GM23248 (cell line): ENCODE measurements at regions not wholly inside any gene's neighbourhood (a gene's known extent, or its start where the extent isn't known, plus 50 kb on each side); places are given as distances from the start of the nearest gene placed in this dataset.

Source experiments
- DNase-seq: peaks from one replicate; pipeline ENCODE4 v3.0.0-alpha.2; 2015
- H2AFZ ChIP-seq: fragments of 200-600 bp; sonication (generic); 2 replicates; pipeline ENCODE4 v1.6.1; 2016; ENCODE audit warnings: antibody characterized with exemption
- H3F3A ChIP-seq: fragments of 200-600 bp; sonication (generic); 2 replicates; pipeline ENCODE4 v1.6.1; 2016; ENCODE audit warnings: mild to moderate bottlenecking, antibody characterized with exemption, mixed run types; ENCODE audit not compliant: insufficient read depth
- H3K27ac ChIP-seq: fragments of 200-600 bp; sonication (generic); 2 replicates; pipeline ENCODE4 v1.5.1; 2016; ENCODE audit warnings: mild to moderate bottlenecking
- H3K27me3 ChIP-seq: fragments of 200-600 bp; sonication (generic); replicated peaks from 2 replicates; pipeline ENCODE4 v1.6.1; 2016; ENCODE audit warnings: mild to moderate bottlenecking; ENCODE audit not compliant: insufficient read depth
- H3K36me3 ChIP-seq: fragments of 200-600 bp; sonication (generic); 2 replicates; pipeline ENCODE4 v1.6.1; 2016; ENCODE audit warnings: low read depth, mild to moderate bottlenecking
- H3K4me1 ChIP-seq: fragments of 200-600 bp; sonication (generic); 2 replicates; pipeline ENCODE4 v1.6.1; 2016; ENCODE audit warnings: mild to moderate bottlenecking; ENCODE audit not compliant: insufficient read depth
- H3K4me2 ChIP-seq: fragments of 200-600 bp; sonication (generic); one replicate; pipeline ENCODE4 v1.6.1; 2016; ENCODE audit warnings: mild to moderate bottlenecking; ENCODE audit not compliant: unreplicated experiment
- H3K4me3 ChIP-seq: fragments of 200-600 bp; sonication (generic); 2 replicates; pipeline ENCODE4 v1.5.1; 2016; ENCODE audit warnings: mild to moderate bottlenecking
- H3K79me2 ChIP-seq: fragments of 200-600 bp; sonication (generic); 2 replicates; pipeline ENCODE4 v1.6.1; 2016; ENCODE audit warnings: mild to moderate bottlenecking; ENCODE audit not compliant: insufficient read depth
- H3K9ac ChIP-seq: fragments of 200-600 bp; sonication (generic); 2 replicates; pipeline ENCODE4 v1.6.1; 2016; ENCODE audit warnings: mild to moderate bottlenecking
- H3K9me2 ChIP-seq: fragments of 200-600 bp; sonication (generic); 2 replicates; pipeline ENCODE4 v1.6.1; 2016; ENCODE audit warnings: mixed run types, mild to moderate bottlenecking, moderate library complexity; ENCODE audit not compliant: insufficient read depth
- H3K9me3 ChIP-seq: fragments of 200-600 bp; sonication (generic); one replicate; pipeline ENCODE4 v1.6.1; 2017; ENCODE audit warnings: low read depth
- H4K20me1 ChIP-seq: fragments of 200-600 bp; sonication (generic); 2 replicates; pipeline ENCODE4 v1.6.0; 2016; ENCODE audit not compliant: insufficient read depth
- EZH2 ChIP-seq: fragments of 200-600 bp; sonication (generic); IDR thresholded peaks from 2 replicates; pipeline ENCODE4 v1.6.1; 2018; ENCODE audit warnings: antibody characterized with exemption, mild to moderate bottlenecking; ENCODE audit not compliant: insufficient read depth, poor library complexity, severe bottlenecking
- EZH2phosphoT487 ChIP-seq: fragments of 200-600 bp; sonication (generic); IDR thresholded peaks from 2 replicates; pipeline ENCODE4 v1.6.1; 2018; ENCODE audit warnings: antibody characterized with exemption, moderate library complexity, mild to moderate bottlenecking, low read depth; ENCODE audit not compliant: insufficient read depth
- WGBS, 2 experiments: methylation state at CpG; one replicate each; pipeline ENCODE4 v1.1.6; 2015 to 2017; ENCODE audit warnings: low lambda C conversion rate in 2 of 2, low coverage in 1 of 2; ENCODE audit errors: missing lambda C conversion rate in 2 of 2; 5-methylcytosine and 5-hydroxymethylcytosine counted together
- in situ Hi-C: fragments of 300-500 bp; cut with MboI; formaldehyde crosslinking; loops from 2 replicates; pipeline ENCODE4 v1.15.0; 2020

GRCh38 chr17:77303620-77304019, 162.9 kb downstream of the SEC14L1 start:
- Histone ChIP-seq H3K4me2 (peak overlapping the region; percentile 49), H3K9me2 (no peaks in the 10 kb centered on the region), H3K27ac (peak overlapping the region; percentile 91), H3K4me1 (peaks cover 31% of the 10 kb centered on the region), H3K79me2 (no peaks in the 10 kb centered on the region), H3K27me3 (no peaks in the 10 kb centered on the region), H2AFZ (peak overlapping the region; percentile 44), H3K9ac (peak overlapping the region; percentile 76), H3K9me3 (no peaks in the 10 kb centered on the region), H4K20me1 (no peaks in the 10 kb centered on the region), H3K36me3 (no peaks in the 10 kb centered on the region), H3F3A (peaks cover 24% of the 10 kb centered on the region), H3K4me3 (peak overlapping the region; percentile 20)
- WGBS, 2 experiments = 50 to 56% methylated on average over 6 of the region's 6 CpGs
- no peak for TF ChIP-seq EZH2
- TF ChIP-seq EZH2phosphoT487 = no peak
- in situ Hi-C loops = no loop called here
- DNase-seq = peak; percentile 75

DNA sequence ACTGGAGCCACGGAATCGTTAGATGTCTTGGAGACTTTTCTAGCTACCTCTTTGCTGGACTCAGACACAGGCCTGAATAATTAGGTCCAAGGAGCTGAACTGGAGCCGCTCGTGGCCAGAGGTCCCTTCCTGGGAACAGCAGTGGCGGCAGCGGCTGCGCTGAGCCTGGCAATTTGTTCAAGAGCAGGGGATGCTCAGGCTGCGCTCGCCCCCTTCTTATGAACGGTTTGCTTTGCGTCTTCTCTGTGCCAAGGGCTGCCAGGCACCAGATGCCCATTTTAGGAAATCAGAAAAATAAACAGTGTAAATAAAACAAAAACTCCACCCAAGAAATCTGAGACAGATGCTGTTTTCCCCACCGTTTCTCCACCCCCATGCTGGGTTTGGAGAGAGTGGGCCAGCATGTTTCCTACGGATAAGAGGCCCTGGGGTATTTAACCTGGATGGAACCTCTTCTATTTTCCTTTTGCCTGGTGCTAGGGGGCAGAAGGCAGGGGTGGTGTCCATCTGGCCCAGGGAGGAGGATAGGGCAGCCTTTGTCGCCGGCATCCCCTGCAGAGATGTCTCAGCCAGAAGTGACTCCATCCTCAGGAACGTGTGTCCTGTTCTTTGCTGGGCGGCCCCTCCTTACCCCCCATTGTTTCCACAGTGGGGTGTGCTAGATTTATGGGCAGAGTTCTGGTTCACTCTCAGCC, 163.4 kb downstream of the SEC14L1 start:
- no peaks in the 10 kb centered on the region for H3K36me3 ChIP-seq
- H4K20me1 ChIP-seq = no peaks in the 10 kb centered on the region
- no peaks in the 10 kb centered on the region for H3K9me3 ChIP-seq
- peak; percentile 71 for DNase-seq
- in situ Hi-C loops = no loop called here
- peak overlapping the region; percentile 49 for H3K4me2 ChIP-seq
- TF ChIP-seq EZH2 (no peak), EZH2phosphoT487 (no peak)
- peak overlapping the region; percentile 76 for H3K9ac ChIP-seq
- peak overlapping the region; percentile 91 for H3K27ac ChIP-seq
- WGBS, 2 experiments = 1 to 5% methylated on average over 17 of the region's 17 CpGs
- H2AFZ ChIP-seq = peak overlapping the region; percentile 44
- no peaks in the 10 kb centered on the region for H3K79me2 ChIP-seq
- H3K9me2 ChIP-seq = no peaks in the 10 kb centered on the region
- H3F3A ChIP-seq = peaks cover 28% of the 10 kb centered on the region
- peak overlapping the region; percentile 20 for H3K4me3 ChIP-seq
- H3K27me3 ChIP-seq = no peaks in the 10 kb centered on the region
- peaks cover 37% of the 10 kb centered on the region for H3K4me1 ChIP-seq

GRCh38 chr17:77304746-77305473, 164.1 kb downstream of the SEC14L1 start:
- no peak overlapping the region for H3K4me3 ChIP-seq
- DNase-seq = no peak
- no peaks in the 10 kb centered on the region for H3K79me2 ChIP-seq
- H2AFZ ChIP-seq = peak overlapping the region; percentile 44; the same call in 1 of the 2 replicates
- H4K20me1 ChIP-seq = no peaks in the 10 kb centered on the region
- in situ Hi-C loops = no loop called here
- H3K9me3 ChIP-seq = no peaks in the 10 kb centered on the region
- H3K4me1 ChIP-seq = peaks cover 44% of the 10 kb centered on the region
- H3K9me2 ChIP-seq = no peaks in the 10 kb centered on the region
- peaks cover 35% of the 10 kb centered on the region for H3F3A ChIP-seq
- no peaks in the 10 kb centered on the region for H3K27me3 ChIP-seq
- H3K27ac ChIP-seq = peak overlapping the region; percentile 91
- TF ChIP-seq EZH2 (no peak), EZH2phosphoT487 (no peak)
- peak overlapping the region; percentile 76 for H3K9ac ChIP-seq
- peak overlapping the region; percentile 49 for H3K4me2 ChIP-seq
- WGBS, 2 experiments = 64 to 65% methylated on average over 20 of the region's 21 CpGs
- H3K36me3 ChIP-seq = no peaks in the 10 kb centered on the region

DNA sequence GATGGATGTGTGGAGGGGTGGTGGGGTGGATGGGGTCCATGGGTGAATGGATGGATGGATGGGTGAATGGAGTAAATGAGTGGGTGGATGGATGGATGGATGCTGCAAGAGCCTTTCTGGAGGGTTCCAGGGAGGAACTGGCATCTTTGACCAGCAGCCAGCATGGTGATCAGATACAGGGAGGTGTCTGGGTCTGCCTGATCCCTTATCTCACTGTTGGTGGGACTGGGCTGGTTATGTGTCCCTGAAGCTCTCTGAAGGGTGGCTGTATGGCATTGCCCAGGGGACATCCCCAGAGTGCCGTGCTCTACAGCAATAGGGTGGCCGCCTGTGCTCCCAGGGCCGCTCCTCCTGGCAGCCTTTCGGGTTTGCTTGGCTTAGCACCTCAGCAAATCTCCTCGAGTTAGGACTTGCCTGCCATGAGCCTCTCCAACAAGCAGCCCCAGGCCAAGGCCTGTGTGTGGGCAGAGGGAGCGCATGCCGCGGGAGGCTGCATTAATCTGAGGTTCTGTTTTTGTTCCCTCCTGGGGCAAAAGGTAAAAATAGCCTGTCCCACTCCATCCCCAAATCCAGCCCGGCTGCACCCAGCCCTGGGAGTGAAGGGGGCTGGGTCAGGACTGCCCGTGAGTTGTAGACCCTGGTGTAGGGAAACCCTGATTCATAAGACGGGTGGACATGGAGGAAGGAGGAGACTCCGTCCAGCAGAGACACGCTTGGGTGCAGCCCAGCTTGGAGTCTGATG, 165.4 kb downstream of the SEC14L1 start:
- peaks cover 47% of the 10 kb centered on the region for H3K4me1 ChIP-seq
- H3K27me3 ChIP-seq = no peaks in the 10 kb centered on the region
- H3K79me2 ChIP-seq = no peaks in the 10 kb centered on the region
- WGBS, 2 experiments = 89 to 91% methylated on average over 13 of the region's 13 CpGs
- no peak for DNase-seq
- H3K4me3 ChIP-seq = no peak overlapping the region
- no peaks in the 10 kb centered on the region for H3K9me3 ChIP-seq
- no peak overlapping the region for H3K4me2 ChIP-seq
- H3K9ac ChIP-seq = no peak overlapping the region
- H3K9me2 ChIP-seq = no peaks in the 10 kb centered on the region
- no peaks in the 10 kb centered on the region for H3K36me3 ChIP-seq
- H4K20me1 ChIP-seq = no peaks in the 10 kb centered on the region
- TF ChIP-seq EZH2 (no peak), EZH2phosphoT487 (no peak)
- H3K27ac ChIP-seq = no peak overlapping the region
- in situ Hi-C loops = no loop called here
- H2AFZ ChIP-seq = no peak overlapping the region
- H3F3A ChIP-seq = peaks cover 41% of the 10 kb centered on the region
